Neural progenitor cell (in vitro differentiated cells): ENCODE measurements at regions not wholly inside any gene's neighbourhood (a gene's known extent, or its start where the extent isn't known, plus 50 kb on each side); places are given as distances from the start of the nearest gene placed in this dataset.

Experiments
- EZH2 ChIP-seq: fragments of 200-600 bp; sonication (generic); IDR thresholded peaks from 2 replicates; pipeline ENCODE4 v1.6.1; 2017; ENCODE audit warnings: antibody characterized with exemption, mild to moderate bottlenecking, moderate library complexity
- EZH2phosphoT487 ChIP-seq: fragments of 200-600 bp; sonication (generic); IDR thresholded peaks from 2 replicates; pipeline ENCODE4 v1.6.1; 2017; ENCODE audit warnings: antibody characterized with exemption
- TF ChIP-seq, protein P1 (sequence below): fragments of 200-600 bp; sonication (generic); IDR thresholded peaks from 2 replicates; pipeline ENCODE4 v1.5.1; 2017; ENCODE audit warnings: antibody characterized with exemption, mild to moderate bottlenecking

DNA sequence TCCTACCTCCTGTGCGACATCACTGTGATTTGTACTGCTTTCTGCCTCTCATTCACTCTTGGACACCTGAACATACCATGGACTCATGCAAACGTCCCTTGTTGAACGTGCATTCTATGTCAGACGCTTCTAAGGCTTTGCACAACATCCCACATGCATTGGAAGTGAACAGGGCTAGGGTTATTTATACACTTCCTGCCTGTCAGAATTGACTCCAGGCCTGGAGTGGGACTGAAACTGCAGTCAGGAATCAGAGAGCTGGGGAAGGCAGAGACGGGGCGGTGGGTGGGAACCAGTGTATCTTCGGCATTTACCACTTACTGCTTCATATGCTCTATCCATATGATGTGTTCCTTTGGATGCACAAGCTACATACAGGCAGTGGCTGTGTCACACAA lies 81.4 kb upstream of the GALNT2 start:
- TF ChIP-seq, protein P1, sequence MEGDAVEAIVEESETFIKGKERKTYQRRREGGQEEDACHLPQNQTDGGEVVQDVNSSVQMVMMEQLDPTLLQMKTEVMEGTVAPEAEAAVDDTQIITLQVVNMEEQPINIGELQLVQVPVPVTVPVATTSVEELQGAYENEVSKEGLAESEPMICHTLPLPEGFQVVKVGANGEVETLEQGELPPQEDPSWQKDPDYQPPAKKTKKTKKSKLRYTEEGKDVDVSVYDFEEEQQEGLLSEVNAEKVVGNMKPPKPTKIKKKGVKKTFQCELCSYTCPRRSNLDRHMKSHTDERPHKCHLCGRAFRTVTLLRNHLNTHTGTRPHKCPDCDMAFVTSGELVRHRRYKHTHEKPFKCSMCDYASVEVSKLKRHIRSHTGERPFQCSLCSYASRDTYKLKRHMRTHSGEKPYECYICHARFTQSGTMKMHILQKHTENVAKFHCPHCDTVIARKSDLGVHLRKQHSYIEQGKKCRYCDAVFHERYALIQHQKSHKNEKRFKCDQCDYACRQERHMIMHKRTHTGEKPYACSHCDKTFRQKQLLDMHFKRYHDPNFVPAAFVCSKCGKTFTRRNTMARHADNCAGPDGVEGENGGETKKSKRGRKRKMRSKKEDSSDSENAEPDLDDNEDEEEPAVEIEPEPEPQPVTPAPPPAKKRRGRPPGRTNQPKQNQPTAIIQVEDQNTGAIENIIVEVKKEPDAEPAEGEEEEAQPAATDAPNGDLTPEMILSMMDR: no peak
- TF ChIP-seq EZH2phosphoT487 (no peak), EZH2 (no peak)
